ENCODE measurements at regions not wholly inside any gene's neighbourhood (a gene's known extent, or its start where the extent isn't known, plus 50 kb on each side); places are given as distances from the start of the nearest gene placed in this dataset.

- Histone ChIP-seq H3K9me3 (ENCODE audit: control insufficient read depth, insufficient read depth, low read length) (no peaks in the 10 kb centered on the region), H3K36me3 (ENCODE audit: control insufficient read depth, insufficient read depth, low read length) (no peaks in the 10 kb centered on the region), H3K4me1 (ENCODE audit: control insufficient read depth, insufficient read depth, low read length) (no peaks in the 10 kb centered on the region), H3K27me3 (ENCODE audit: control insufficient read depth, insufficient read depth, low read length) (no peaks in the 10 kb centered on the region), H3K27ac (ENCODE audit: low read length) (no peak overlapping the region), H3K4me3 (ENCODE audit: low read length) (no peak overlapping the region)
- TF ChIP-seq CTCF (IDR thresholded peaks at IDR 0.05), result no peak
- ATAC-seq, result no peak
- Mint-ChIP-seq H3K36me3 (no peaks in the 10 kb centered on the region), H3K27me3 (ENCODE audit: low read depth in 2 of 2) (no peaks in the 10 kb centered on the region), H3K27ac (no peak overlapping the region), H3K9me3 (peaks cover 2 to 11% of the 10 kb centered on the region in 2 donors), H3K4me1 (no peaks in the 10 kb centered on the region), H3K4me3 (no peak overlapping the region)
- no peak for DNase-seq
- intact Hi-C loops (cut with micrococcal nuclease), result no loop called here
- WGBS (ENCODE audit: insufficient coverage), result 71% methylated on average over 2 of the region's 2 CpGs
Observed at GRCh38 chr4:144465546-144465945, 180.4 kb upstream of the HHIP start.

- intact Hi-C loops (cut with micrococcal nuclease), result no loop called here
- H3K4me1 ChIP-seq (ENCODE audit: control insufficient read depth, insufficient read depth, low read length), result no peaks in the 10 kb centered on the region
- H3K36me3 ChIP-seq (ENCODE audit: control insufficient read depth, insufficient read depth, low read length), result no peaks in the 10 kb centered on the region
- ATAC-seq (no peak), DNase-seq (no peak)
- no peak overlapping the region for H3K4me3 ChIP-seq (ENCODE audit: low read length)
- no peaks in the 10 kb centered on the region for H3K9me3 ChIP-seq (ENCODE audit: control insufficient read depth, insufficient read depth, low read length)
- Mint-ChIP-seq H3K9me3 (peaks cover 8 to 12% of the 10 kb centered on the region in 2 donors), H3K27ac (no peak overlapping the region), H3K4me3 (no peak overlapping the region), H3K27me3 (ENCODE audit: low read depth in 2 of 2) (no peaks in the 10 kb centered on the region), H3K36me3 (no peaks in the 10 kb centered on the region), H3K4me1 (no peaks in the 10 kb centered on the region)
- no peak overlapping the region for H3K27ac ChIP-seq (ENCODE audit: low read length)
- TF ChIP-seq CTCF (IDR thresholded peaks at IDR 0.05), result no peak
- H3K27me3 ChIP-seq (ENCODE audit: control insufficient read depth, insufficient read depth, low read length), result no peaks in the 10 kb centered on the region
Observed at GRCh38 chr4:144480068-144480467, 165.9 kb upstream of the HHIP start.

- no CpG with 5 or more reads among the region's 1 CpG for WGBS (ENCODE audit: insufficient coverage)
- H3K4me1 Mint-ChIP-seq, result no peaks in the 10 kb centered on the region
- H3K27ac Mint-ChIP-seq, result no peak overlapping the region
- no peaks in the 10 kb centered on the region for H3K27me3 ChIP-seq (ENCODE audit: control insufficient read depth, insufficient read depth, low read length)
- no peak for TF ChIP-seq CTCF (IDR thresholded peaks at IDR 0.05)
- no peak for DNase-seq
- H3K4me3 Mint-ChIP-seq, result no peak overlapping the region
- no peaks in the 10 kb centered on the region for H3K4me1 ChIP-seq (ENCODE audit: control insufficient read depth, insufficient read depth, low read length)
- H3K27me3 Mint-ChIP-seq (ENCODE audit: low read depth in 2 of 2), result no peaks in the 10 kb centered on the region
- intact Hi-C loops (cut with micrococcal nuclease), result no loop called here
- no peak overlapping the region for H3K4me3 ChIP-seq (ENCODE audit: low read length)
- no peaks in the 10 kb centered on the region for H3K36me3 ChIP-seq (ENCODE audit: control insufficient read depth, insufficient read depth, low read length)
- no peaks in the 10 kb centered on the region for H3K36me3 Mint-ChIP-seq
- H3K27ac ChIP-seq (ENCODE audit: low read length), result no peak overlapping the region
- no peaks in the 10 kb centered on the region for H3K9me3 ChIP-seq (ENCODE audit: control insufficient read depth, insufficient read depth, low read length)
- H3K9me3 Mint-ChIP-seq, result peaks cover 5 to 10% of the 10 kb centered on the region in 2 donors
- ATAC-seq, result no peak
Observed at GRCh38 chr4:144489831-144490230, 156.1 kb upstream of the HHIP start.

GRCh38 chr4:144494280-144494679, 151.7 kb upstream of the HHIP start:
- Histone ChIP-seq H3K36me3 (ENCODE audit: control insufficient read depth, insufficient read depth, low read length) (no peaks in the 10 kb centered on the region), H3K27ac (ENCODE audit: low read length) (no peak overlapping the region), H3K9me3 (ENCODE audit: control insufficient read depth, insufficient read depth, low read length) (no peaks in the 10 kb centered on the region), H3K27me3 (ENCODE audit: control insufficient read depth, insufficient read depth, low read length) (no peaks in the 10 kb centered on the region), H3K4me3 (ENCODE audit: low read length) (no peak overlapping the region), H3K4me1 (ENCODE audit: control insufficient read depth, insufficient read depth, low read length) (no peaks in the 10 kb centered on the region)
- DNase-seq (no peak), ATAC-seq (no peak)
- no peaks in the 10 kb centered on the region for H3K27me3 Mint-ChIP-seq (ENCODE audit: low read depth in 2 of 2)
- 96% methylated on average over 2 of the region's 2 CpGs for WGBS (ENCODE audit: insufficient coverage)
- no peaks in the 10 kb centered on the region for H3K4me1 Mint-ChIP-seq
- no peak overlapping the region for H3K4me3 Mint-ChIP-seq
- no peak overlapping the region for H3K27ac Mint-ChIP-seq
- no peak for TF ChIP-seq CTCF (IDR thresholded peaks at IDR 0.05)
- no peaks in the 10 kb centered on the region for H3K36me3 Mint-ChIP-seq
- peaks cover 3 to 6% of the 10 kb centered on the region in 2 donors for H3K9me3 Mint-ChIP-seq
- intact Hi-C loops (cut with micrococcal nuclease), result no loop called here

Measured in natural killer cell (primary cell).